GM10248 (cell line): ENCODE measurements at regions not wholly inside any gene's neighbourhood (a gene's known extent, or its start where the extent isn't known, plus 50 kb on each side); places are given as distances from the start of the nearest gene placed in this dataset.

Experiments used
- CTCF ChIA-PET: fragments of 300-600 bp; sonication (Branson Sonifier 250); formaldehyde crosslinking; extraction: SDS; loops from one replicate; lab custom pipeline; 2021; ENCODE audit warnings: antibody characterized with exemption; lab: Yijun Ruan, JAX
- POLR2A ChIA-PET: fragments of 350-650 bp; sonication (Branson Sonifier 250); formaldehyde crosslinking; extraction: SDS; loops from one replicate; lab custom pipeline; 2020; ENCODE audit warnings: antibody characterized with exemption; lab: Yijun Ruan, JAX
- DNase-seq: peaks from one replicate; pipeline ENCODE4 v3.0.0; 2012; ENCODE audit errors: extremely low spot score
- TF ChIP-seq, protein P1 (sequence below): IDR thresholded peaks from 2 replicates; pipeline ENCODE4 v1.5.1; 2012; ENCODE audit warnings: mild to moderate bottlenecking, low read depth; ENCODE audit errors: extremely low read depth, missing control alignments, control extremely low read depth

DNA sequence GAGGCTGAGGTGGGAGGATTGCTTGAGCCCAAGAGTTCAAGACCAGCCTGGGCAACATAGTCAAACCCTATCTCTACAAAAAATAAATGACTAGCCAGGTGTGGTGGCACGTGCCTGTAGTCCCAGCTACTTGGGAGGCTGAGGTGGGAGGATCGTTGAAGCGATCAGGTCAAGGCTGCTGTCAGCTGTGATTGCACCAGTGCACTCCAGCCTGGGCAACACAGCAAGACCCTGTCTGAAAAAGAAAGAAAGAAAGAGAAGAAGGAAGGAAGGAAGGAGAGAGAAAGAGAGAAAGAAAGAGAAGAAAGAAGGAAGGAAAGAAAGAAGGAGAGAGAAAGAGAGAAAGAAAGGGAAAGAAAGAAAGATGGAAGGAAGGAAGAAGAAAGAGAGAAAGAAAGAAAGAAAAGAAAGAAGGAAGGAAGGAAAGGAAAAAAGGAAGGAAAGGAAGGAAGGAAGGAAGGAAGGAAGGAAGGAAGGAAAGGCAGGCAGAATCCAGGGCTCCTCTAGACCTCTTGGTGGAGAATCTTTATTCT, 71.5 kb upstream of the FBRSL1 start:
- DNase-seq, result no peak
- TF ChIP-seq, protein P1, sequence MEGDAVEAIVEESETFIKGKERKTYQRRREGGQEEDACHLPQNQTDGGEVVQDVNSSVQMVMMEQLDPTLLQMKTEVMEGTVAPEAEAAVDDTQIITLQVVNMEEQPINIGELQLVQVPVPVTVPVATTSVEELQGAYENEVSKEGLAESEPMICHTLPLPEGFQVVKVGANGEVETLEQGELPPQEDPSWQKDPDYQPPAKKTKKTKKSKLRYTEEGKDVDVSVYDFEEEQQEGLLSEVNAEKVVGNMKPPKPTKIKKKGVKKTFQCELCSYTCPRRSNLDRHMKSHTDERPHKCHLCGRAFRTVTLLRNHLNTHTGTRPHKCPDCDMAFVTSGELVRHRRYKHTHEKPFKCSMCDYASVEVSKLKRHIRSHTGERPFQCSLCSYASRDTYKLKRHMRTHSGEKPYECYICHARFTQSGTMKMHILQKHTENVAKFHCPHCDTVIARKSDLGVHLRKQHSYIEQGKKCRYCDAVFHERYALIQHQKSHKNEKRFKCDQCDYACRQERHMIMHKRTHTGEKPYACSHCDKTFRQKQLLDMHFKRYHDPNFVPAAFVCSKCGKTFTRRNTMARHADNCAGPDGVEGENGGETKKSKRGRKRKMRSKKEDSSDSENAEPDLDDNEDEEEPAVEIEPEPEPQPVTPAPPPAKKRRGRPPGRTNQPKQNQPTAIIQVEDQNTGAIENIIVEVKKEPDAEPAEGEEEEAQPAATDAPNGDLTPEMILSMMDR, result no peak
- POLR2A ChIA-PET, result no interaction called here
- CTCF ChIA-PET, result interaction anchor here (0.9 to 6.3 kb wide), 3 partner anchors 36 to 265 kb away, joined by 3 to 80 read pairs (median 3); no protein-coding TSS in a partner anchor

DNA sequence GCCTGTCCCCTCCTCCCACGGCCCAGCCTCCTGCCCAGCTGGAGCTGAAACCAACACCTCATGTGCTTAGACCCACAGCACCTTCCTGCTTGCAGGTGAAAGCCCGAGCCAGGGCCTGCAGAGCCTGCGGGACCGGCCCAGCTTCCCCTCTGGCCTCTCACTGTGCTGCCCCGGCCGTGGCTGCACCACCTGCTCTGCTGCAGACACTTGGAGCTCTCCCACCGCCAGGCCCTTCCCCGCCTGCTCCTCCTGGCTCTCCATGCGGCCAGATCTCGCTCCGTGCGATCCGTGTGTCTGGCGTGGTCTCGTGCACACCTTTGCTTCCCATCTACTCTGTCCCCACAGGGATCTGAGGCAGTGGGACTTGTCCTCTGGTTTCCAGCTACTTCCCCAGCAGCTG, 72.2 kb upstream of the FBRSL1 start:
- CTCF ChIA-PET, result interaction anchor here (0.9 to 6.3 kb wide), 4 partner anchors 36 to 264 kb away, joined by 3 to 80 read pairs (median 20); no protein-coding TSS in a partner anchor
- DNase-seq, result no peak
- POLR2A ChIA-PET, result no interaction called here
- TF ChIP-seq, protein P1, result no peak

- POLR2A ChIA-PET, result no interaction called here
- DNase-seq, result no peak
- CTCF ChIA-PET, result interaction anchor here (1.0 to 6.3 kb wide), 3 partner anchors 108 to 197 kb away, joined by 3 to 80 read pairs (median 38); no protein-coding TSS in a partner anchor
- TF ChIP-seq, protein P1, result no peak
These were observed 73.1 kb upstream of the FBRSL1 start for GRCh38 chr12:132416827-132417226.

GRCh38 chr12:132416121-132416673, 73.8 kb upstream of the FBRSL1 start:
- no peak for DNase-seq
- CTCF ChIA-PET, result interaction anchor here (1.0 to 6.3 kb wide), 12 partner anchors 31 to 263 kb away, joined by 3 to 80 read pairs (median 6); partner anchors contain the start of gene LRCOL1
- TF ChIP-seq, protein P1, result no peak
- POLR2A ChIA-PET, result no interaction called here

DNA sequence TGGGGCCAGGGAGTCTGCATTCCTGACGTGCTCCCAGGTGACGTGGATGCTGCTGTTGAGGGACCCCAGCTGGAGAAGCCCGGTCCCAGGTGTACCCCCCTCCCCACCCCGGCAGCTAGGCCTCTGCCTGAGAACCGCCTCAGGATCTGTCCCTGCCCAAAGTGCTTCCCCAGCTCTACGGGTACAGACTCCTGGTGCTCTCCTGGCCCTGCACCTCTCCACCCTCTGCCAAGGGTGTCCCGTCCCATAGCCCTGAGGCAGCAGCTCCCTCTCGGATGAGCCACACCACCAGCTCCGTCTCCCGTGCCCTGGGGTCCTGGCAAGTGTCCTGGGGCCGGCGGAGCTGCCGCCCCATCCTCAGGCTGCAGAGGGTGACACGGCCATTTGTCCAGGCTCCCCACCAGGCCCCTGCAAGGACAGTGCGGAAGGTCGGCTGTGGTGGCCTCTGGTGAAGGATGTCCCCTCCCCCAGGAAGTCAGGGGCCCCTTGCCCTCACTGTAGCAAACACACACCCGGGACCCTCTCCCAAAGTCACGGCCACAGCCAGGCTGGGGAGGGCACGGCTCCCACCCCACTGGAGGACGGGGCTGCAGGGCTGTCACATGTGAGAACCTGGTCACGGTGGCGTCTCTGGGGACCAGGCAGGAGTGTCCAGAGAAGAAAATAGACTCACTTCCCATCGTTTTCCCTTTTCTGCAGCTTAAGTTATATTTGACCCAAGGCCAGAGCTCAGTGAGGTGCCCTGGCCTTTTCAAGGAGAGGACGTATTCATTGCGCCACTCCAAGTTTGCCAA, 74.4 kb upstream of the FBRSL1 start:
- CTCF ChIA-PET, result interaction anchor here (0.7 to 6.3 kb wide), 26 partner anchors 10 to 262 kb away, joined by 3 to 80 read pairs (median 4); partner anchors contain the start of gene LRCOL1
- DNase-seq, result no peak
- POLR2A ChIA-PET, result no interaction called here
- TF ChIP-seq, protein P1, result no peak

- CTCF ChIA-PET, result interaction anchor here (0.8 to 6.3 kb wide), 28 partner anchors 9 to 274 kb away, joined by 3 to 80 read pairs (median 4); no protein-coding TSS in a partner anchor
- TF ChIP-seq, protein P1, result peak; percentile 95
- POLR2A ChIA-PET, result no interaction called here
- DNase-seq, result peak; percentile 91
These were observed 75.2 kb upstream of the FBRSL1 start for GRCh38 chr12:132414634-132415326.
